Aorta (tissue), 5 donors: ENCODE measurements at regions not wholly inside any gene's neighbourhood (a gene's known extent, or its start where the extent isn't known, plus 50 kb on each side); places are given as distances from the start of the nearest gene placed in this dataset.

ENCODE experiments used
- ATAC-seq: fragments of 200-7000 bp; cut with Tn5 transposase; one replicate; pipeline ENCODE4 v1.9.1; 2022; ENCODE audit warnings: moderate library complexity; ENCODE audit not compliant: low FRiP score
- DNase-seq, 2 donors: peaks; one replicate each; pipeline ENCODE4 v3.0.0-alpha.2; 2020
- H3K27ac ChIP-seq, 2 donors: one replicate each; pipeline ENCODE4 v1.5.1; 2013; ENCODE audit warnings: low read length in 2 of 2, mild to moderate bottlenecking in 2 of 2, moderate library complexity in 2 of 2, control low read depth in 1 of 2, inconsistent platforms in 1 of 2, low read depth in 1 of 2
- H3K27me3 ChIP-seq, 2 donors: one replicate each; pipeline ENCODE4 v1.6.1; 2013; ENCODE audit warnings: control low read depth in 1 of 2, low read length in 1 of 2, mild to moderate bottlenecking in 1 of 2, moderate library complexity in 1 of 2; ENCODE audit not compliant: insufficient read depth in 2 of 2, control insufficient read depth in 1 of 2
- H3K36me3 ChIP-seq, 2 donors: one replicate each; pipeline ENCODE4 v1.6.1; 2013; ENCODE audit warnings: control low read depth in 1 of 2, low read length in 1 of 2, mild to moderate bottlenecking in 1 of 2; ENCODE audit not compliant: insufficient read depth in 2 of 2, control insufficient read depth in 1 of 2
- H3K4me1 ChIP-seq, 2 donors: one replicate each; pipeline ENCODE4 v1.6.1; 2013; ENCODE audit warnings: low read length in 2 of 2, control low read depth in 1 of 2, mild to moderate bottlenecking in 1 of 2, moderate library complexity in 1 of 2; ENCODE audit not compliant: insufficient read depth in 2 of 2, control insufficient read depth in 1 of 2
- H3K4me3 ChIP-seq, 2 donors: one replicate each; pipeline ENCODE4 v1.5.1; 2013; ENCODE audit warnings: low read length in 2 of 2, control low read depth in 1 of 2, mild to moderate bottlenecking in 1 of 2
- H3K9me3 ChIP-seq: one replicate; pipeline ENCODE4 v1.6.1; 2013; ENCODE audit warnings: mild to moderate bottlenecking, low read length; ENCODE audit not compliant: control insufficient read depth
- WGBS, 2 donors: extraction: QIAGEN DNeasy Blood & Tissue Kit; methylation state at CpG; one replicate each; pipeline ENCODE4 v1.1.7; 2013; 5-methylcytosine and 5-hydroxymethylcytosine counted together
- intact Hi-C, 2 donors: fragments of 100-400 bp; cut with DNase I; formaldehyde crosslinking; loops; one replicate each; pipeline versions ENCODE4 v1.14.2 to v1.15.0; 2022
- donor health status: healthy with polysubstance abuse.
- donor health status: Bipolar disorder and iron deficiency.
- donor health status: DM: no; HTN: no; CAD: no.
- donor health status: DM: no; HTN: no; CAD: no.
- donor health status: DM: yes; HTN: yes; CAD: no.

DNA sequence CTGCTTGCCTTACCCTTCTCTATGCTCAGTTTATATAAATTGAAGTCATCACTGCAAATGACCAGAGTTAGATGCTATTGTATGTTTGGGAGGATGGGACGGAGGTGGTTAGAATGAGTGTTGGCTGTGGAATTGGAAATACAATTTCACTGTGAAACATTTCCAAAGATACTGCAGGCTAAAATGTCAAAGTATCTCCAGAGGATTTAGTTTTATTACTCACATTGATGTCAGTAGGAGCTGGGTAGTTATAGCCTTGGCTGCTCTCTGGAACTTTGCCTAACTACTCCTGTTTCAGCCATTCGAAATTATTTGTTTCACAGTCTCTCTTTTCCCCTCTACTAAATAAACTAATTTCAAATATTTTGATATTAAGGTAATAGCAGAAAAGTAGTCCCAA is 92.6 kb upstream of the PPP3CA start:
- no peak for ATAC-seq
- DNase-seq: no peak
- no peaks in the 10 kb centered on the region for H3K4me1 ChIP-seq
- intact Hi-C loops: no loop called here
- H3K4me3 ChIP-seq: no peak overlapping the region
- no peaks in the 10 kb centered on the region for H3K27me3 ChIP-seq
- WGBS, 2 donors: 27 to 39% methylated on average over 2 of the region's 2 CpGs
- H3K36me3 ChIP-seq: no peaks in the 10 kb centered on the region
- no peak overlapping the region for H3K27ac ChIP-seq
- no peaks in the 10 kb centered on the region for H3K9me3 ChIP-seq

DNA sequence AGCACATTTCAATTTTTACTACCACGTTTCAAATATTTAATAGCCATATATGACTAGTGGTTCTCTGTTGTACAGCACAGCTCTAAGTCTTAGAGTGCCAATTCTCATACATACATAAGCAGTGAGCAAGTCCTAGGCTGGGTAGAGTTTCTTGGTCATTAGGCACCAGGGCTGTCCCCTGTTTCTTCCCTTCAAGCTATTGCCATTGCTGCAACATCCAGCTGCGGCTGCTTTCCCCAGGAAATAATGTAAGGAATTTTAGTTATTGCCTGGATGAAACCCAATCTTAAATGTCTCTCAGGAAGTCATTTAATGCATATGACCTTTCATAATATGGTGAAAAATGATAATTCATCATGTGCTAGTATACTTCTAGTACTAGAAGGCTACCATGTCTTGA is 74.1 kb upstream of the PPP3CA start:
- ATAC-seq (no peak), DNase-seq (no peak)
- WGBS, 2 donors: 51 to 60% methylated on average over 2 of the region's 2 CpGs
- H3K36me3 ChIP-seq: no peaks in the 10 kb centered on the region
- H3K4me1 ChIP-seq: no peaks in the 10 kb centered on the region
- H3K27ac ChIP-seq: no peak overlapping the region
- no peaks in the 10 kb centered on the region for H3K27me3 ChIP-seq
- no peak overlapping the region for H3K4me3 ChIP-seq
- no peaks in the 10 kb centered on the region for H3K9me3 ChIP-seq
- intact Hi-C loops: no loop called here

DNA sequence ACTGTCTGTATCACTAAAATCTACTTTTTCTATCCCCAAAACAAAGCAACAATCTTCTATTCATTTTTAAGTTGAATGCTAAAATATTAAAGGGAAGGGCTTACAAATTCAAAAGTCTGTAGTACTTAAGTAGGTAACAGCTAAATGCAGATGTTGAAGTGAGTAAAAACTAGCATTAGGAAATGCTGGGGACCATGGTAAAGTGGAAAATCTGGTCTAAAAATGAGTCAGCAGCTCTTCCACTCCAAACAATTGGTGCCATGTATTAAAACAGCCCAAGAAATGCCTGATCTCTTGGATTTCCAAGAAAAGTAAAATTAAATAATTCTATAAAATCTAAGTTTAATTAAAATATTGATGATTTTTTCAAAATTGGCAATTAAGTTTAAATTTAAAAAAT is 73.3 kb upstream of the PPP3CA start:
- no peak overlapping the region for H3K4me3 ChIP-seq
- no peaks in the 10 kb centered on the region for H3K9me3 ChIP-seq
- H3K36me3 ChIP-seq: no peaks in the 10 kb centered on the region
- no peaks in the 10 kb centered on the region for H3K4me1 ChIP-seq
- DNase-seq (no peak), ATAC-seq (no peak)
- no peaks in the 10 kb centered on the region for H3K27me3 ChIP-seq
- no peak overlapping the region for H3K27ac ChIP-seq
- intact Hi-C loops: no loop called here

DNA sequence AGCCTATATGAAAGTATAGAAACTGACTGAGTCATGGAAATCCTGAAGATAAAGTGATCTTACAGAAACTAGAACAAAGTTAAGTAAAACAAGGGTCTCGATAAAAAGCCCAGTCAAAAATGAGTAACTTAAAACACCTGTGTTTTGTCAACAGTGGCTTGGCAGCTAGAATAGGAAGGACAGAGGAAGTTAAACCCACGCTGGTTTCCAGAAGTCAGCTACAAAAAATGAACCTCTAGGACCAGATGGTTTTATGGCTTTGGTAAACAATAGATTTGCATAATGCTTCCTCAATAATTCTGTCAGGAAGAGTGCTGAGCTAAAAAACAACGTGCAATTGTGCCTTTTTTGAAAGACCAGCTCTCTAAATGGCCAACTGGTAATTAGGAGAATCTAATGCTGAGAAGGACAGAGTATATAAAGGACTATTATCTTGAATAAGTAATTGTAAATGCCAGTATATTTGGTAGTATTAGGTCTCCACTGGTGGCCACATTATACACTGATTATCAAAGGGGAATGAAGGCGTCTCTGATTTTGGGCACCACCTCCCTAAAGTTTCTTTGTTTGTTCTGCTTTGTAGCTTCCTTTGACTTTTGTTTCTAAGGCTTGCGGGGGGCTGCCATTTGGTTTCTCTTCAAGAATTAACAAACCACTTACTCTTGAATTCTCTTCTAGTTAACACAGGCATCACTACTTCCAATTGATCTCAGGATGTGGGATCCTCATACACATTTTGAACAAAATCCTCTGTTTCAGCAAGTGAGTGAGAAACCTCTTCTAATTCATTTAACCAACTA is 72.2 kb upstream of the PPP3CA start:
- DNase-seq (no peak), ATAC-seq (no peak)
- H3K27ac ChIP-seq: no peak overlapping the region
- H3K4me3 ChIP-seq: no peak overlapping the region
- H3K4me1 ChIP-seq: no peaks in the 10 kb centered on the region
- no peaks in the 10 kb centered on the region for H3K27me3 ChIP-seq
- H3K36me3 ChIP-seq: no peaks in the 10 kb centered on the region
- 44 to 45% methylated on average over 5 of the region's 5 CpGs for WGBS, 2 donors
- H3K9me3 ChIP-seq: no peaks in the 10 kb centered on the region
- intact Hi-C loops: no loop called here

DNA sequence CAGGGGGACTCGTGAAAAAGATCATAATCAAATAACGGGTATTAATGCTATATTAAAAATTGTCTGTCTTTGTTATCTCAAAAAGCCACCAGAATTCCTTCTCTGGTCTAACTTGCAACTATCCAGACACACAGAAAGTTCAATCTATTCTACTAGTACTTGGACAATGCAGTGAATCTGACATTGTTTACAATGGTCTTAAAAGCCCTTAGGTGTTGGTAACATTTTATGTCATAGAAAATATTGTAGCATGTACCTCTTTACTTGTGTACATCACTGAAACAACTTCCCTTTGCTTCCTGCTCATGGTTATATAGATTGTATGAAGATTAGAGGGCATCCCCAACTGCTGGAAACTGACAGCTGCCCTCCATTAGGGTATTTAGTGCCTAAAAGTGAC is 71.1 kb upstream of the PPP3CA start:
- 68 to 78% methylated on average over 2 of the region's 2 CpGs for WGBS, 2 donors
- Histone ChIP-seq H3K27ac (no peak overlapping the region), H3K4me3 (no peak overlapping the region), H3K9me3 (no peaks in the 10 kb centered on the region), H3K36me3 (no peaks in the 10 kb centered on the region), H3K27me3 (no peaks in the 10 kb centered on the region), H3K4me1 (no peaks in the 10 kb centered on the region)
- DNase-seq (no peak), ATAC-seq (no peak)
- intact Hi-C loops: no loop called here

DNA sequence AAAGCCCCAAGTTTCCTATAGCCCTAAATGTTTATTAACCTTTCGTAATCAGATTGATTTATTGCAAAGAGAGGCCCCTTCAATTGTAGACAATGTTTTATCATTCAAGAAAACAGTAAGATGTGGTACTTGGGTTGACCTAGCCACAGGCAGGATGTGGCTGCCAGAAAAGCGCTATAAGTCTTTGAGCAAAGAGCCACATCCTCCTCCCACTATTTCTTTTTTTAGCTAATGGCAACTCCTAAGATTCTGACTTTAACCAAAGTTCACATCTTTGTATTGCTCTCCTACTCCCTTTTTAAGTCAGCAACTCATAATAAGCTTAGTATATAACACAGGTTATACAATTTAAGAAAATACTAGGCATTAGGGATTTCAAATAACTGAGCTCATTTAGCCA is 70.7 kb upstream of the PPP3CA start:
- no peaks in the 10 kb centered on the region for H3K36me3 ChIP-seq
- WGBS, 2 donors: 76 to 81% methylated on average over 2 of the region's 2 CpGs
- ATAC-seq (no peak), DNase-seq (no peak)
- H3K27ac ChIP-seq: no peak overlapping the region
- no peak overlapping the region for H3K4me3 ChIP-seq
- intact Hi-C loops: no loop called here
- no peaks in the 10 kb centered on the region for H3K9me3 ChIP-seq
- H3K4me1 ChIP-seq: no peaks in the 10 kb centered on the region
- H3K27me3 ChIP-seq: no peaks in the 10 kb centered on the region

DNA sequence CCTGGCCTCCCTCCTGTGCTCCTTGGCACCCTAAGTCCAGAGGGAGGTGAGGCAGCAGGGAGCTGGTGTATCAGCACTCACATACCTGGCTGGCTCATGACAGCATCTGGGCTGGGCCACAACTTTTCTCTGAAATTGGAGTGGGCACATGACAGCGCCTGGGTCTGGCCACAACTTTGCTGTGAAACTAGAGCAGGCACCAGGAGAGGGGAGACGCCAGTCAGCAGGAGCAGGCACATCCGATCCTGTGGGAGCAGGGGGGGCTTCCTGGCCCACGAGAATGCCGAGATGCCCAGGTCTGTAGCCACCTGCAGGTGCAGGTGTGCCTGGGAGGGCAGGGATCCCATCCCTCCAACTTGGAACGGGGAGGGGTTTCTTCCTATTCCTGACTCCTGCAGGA is 69.7 kb upstream of the PPP3CA start:
- intact Hi-C loops: no loop called here
- no peak overlapping the region for H3K4me3 ChIP-seq
- WGBS, 2 donors: 94 to 95% methylated on average over 6 of the region's 6 CpGs
- ATAC-seq (no peak), DNase-seq (no peak)
- H3K9me3 ChIP-seq: no peaks in the 10 kb centered on the region
- no peaks in the 10 kb centered on the region for H3K4me1 ChIP-seq
- H3K27ac ChIP-seq: no peak overlapping the region
- H3K27me3 ChIP-seq: no peaks in the 10 kb centered on the region
- H3K36me3 ChIP-seq: no peaks in the 10 kb centered on the region

DNA sequence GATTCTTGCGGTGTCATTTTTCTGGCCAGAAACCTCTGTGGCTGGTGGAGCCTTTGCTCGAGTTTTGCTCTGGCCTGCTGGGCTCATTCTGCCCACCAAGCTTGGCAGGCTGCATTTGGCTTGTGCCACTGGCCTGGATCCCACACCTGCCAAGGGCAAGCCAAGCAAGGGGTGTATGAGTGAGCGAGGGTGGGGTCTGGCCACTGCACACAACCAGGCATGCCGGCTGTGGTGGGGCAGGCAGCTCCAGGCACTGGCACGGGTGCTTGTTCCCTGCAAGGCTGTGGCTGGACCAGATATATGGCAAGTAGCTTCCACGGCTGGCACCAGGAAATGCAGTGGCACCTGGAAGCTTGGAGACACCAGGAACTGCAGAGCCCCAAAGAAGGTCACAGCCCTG is 68.6 kb upstream of the PPP3CA start:
- WGBS, 2 donors: 20 to 22% methylated on average over 6 of the region's 6 CpGs
- peak in 1 of 2 donors; percentile 71 for DNase-seq

DNA sequence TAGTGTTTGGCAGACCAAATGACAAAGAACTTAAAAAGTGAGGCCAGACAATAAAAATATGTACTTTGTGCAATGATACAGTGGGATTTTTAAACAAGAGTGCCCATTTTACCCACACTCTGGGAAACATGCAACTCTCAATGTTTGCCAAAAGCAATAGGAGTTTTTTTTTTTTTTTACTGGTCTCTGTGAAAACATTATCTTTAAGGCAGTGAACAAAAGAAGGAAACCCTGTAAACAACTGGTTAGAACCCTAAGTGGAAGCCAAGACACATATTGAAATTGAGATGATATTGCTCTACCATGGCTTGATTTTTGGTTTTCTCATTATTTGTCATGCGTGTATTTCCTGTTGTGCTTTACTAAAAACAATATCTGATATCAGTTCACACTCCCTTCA is 67.2 kb upstream of the PPP3CA start:
- Histone ChIP-seq H3K27ac (no peak overlapping the region), H3K9me3 (no peaks in the 10 kb centered on the region), H3K4me3 (no peak overlapping the region), H3K27me3 (no peaks in the 10 kb centered on the region), H3K4me1 (no peaks in the 10 kb centered on the region), H3K36me3 (no peaks in the 10 kb centered on the region)
- WGBS, 2 donors: 43 to 67% methylated on average over 1 of the region's 1 CpG
- ATAC-seq: no peak
- no peak for DNase-seq
- intact Hi-C loops: no loop called here

More for the DNA sequence above, 68.6 kb upstream of the PPP3CA start:
- intact Hi-C loops: no loop called here
- H3K27me3 ChIP-seq: no peaks in the 10 kb centered on the region
- no peak overlapping the region for H3K27ac ChIP-seq
- H3K4me1 ChIP-seq: no peaks in the 10 kb centered on the region
- H3K36me3 ChIP-seq: no peaks in the 10 kb centered on the region
- H3K9me3 ChIP-seq: no peaks in the 10 kb centered on the region
- H3K4me3 ChIP-seq: no peak overlapping the region
- ATAC-seq: no peak
